Activated naive CD8-positive, alpha-beta T cell treated with anti-CD3 and anti-CD28 coated beads, Interleukin-2, amount 10 ng/mL, durations not matched to agents 7 days and 5 days (primary cell): ENCODE measurements at regions not wholly inside any gene's neighbourhood (a gene's known extent, or its start where the extent isn't known, plus 50 kb on each side); places are given as distances from the start of the nearest gene placed in this dataset.
"Not testable (repeated sequence)": the region's sequence is repeated elsewhere in the genome, so short reads cannot be mapped to it uniquely, and the experiment has no call there.

Source experiments
- ATAC-seq: fragments of 150-1000 bp; cut with Tn5 transposase; one replicate; pipeline ENCODE4 v1.10.0; 2021; ENCODE audit warnings: low read depth, moderate library complexity
- POLR2A ChIA-PET: fragments of 350-600 bp; sonication (Branson Sonifier 250); formaldehyde crosslinking; loops from one replicate; lab custom pipeline; 2021; ENCODE audit warnings: antibody characterized with exemption; lab: Charles Lee
- DNase-seq: peaks from one replicate; pipeline ENCODE4 v3.0.0; 2021
- H3K27ac Mint-ChIP-seq: one replicate; pipeline ENCODE4 v1.8.0; 2022; ENCODE audit warnings: mild to moderate bottlenecking, mixed read lengths
- H3K27me3 Mint-ChIP-seq: one replicate; pipeline ENCODE4 v1.8.0; 2022; ENCODE audit warnings: mild to moderate bottlenecking, moderate library complexity, mixed read lengths
- H3K36me3 Mint-ChIP-seq: one replicate; pipeline ENCODE4 v1.8.0; 2021; ENCODE audit warnings: mild to moderate bottlenecking, mixed read lengths
- H3K4me1 Mint-ChIP-seq: one replicate; pipeline ENCODE4 v1.8.0; 2021; ENCODE audit warnings: mixed read lengths
- H3K4me3 Mint-ChIP-seq: one replicate; pipeline ENCODE4 v1.8.0; 2022; ENCODE audit warnings: mild to moderate bottlenecking, moderate library complexity, mixed read lengths
- H3K9me3 Mint-ChIP-seq: one replicate; pipeline ENCODE4 v1.8.0; 2021; ENCODE audit warnings: mixed read lengths

- ATAC-seq: no peak
These were observed 227.0 kb downstream of the ADAMTS15 start for GRCh38 chr11:130675371-130675821.

GRCh38 chr11:130675917-130676316 lies 227.5 kb downstream of the ADAMTS15 start:
- POLR2A ChIA-PET: no interaction called here
- Mint-ChIP-seq H3K4me1 (no peaks in the 10 kb centered on the region), H3K27ac (no peak overlapping the region), H3K4me3 (no peak overlapping the region), H3K27me3 (peaks cover 1% of the 10 kb centered on the region), H3K36me3 (no peaks in the 10 kb centered on the region), H3K9me3 (peaks cover 9% of the 10 kb centered on the region)
- no peak for ATAC-seq
- no peak for DNase-seq

More at GRCh38 chr11:130675371-130675821, 227.0 kb downstream of the ADAMTS15 start:
- POLR2A ChIA-PET: no interaction called here
- Mint-ChIP-seq H3K27me3 (peaks cover 1% of the 10 kb centered on the region), H3K9me3 (peaks cover 9% of the 10 kb centered on the region), H3K27ac (no peak overlapping the region), H3K4me3 (no peak overlapping the region), H3K36me3 (no peaks in the 10 kb centered on the region), H3K4me1 (no peaks in the 10 kb centered on the region)
- no peak for DNase-seq

GRCh38 chr11:130677486-130678153 lies 229.2 kb downstream of the ADAMTS15 start:
- H3K27ac Mint-ChIP-seq: no peak overlapping the region
- H3K4me3 Mint-ChIP-seq: no peak overlapping the region
- ATAC-seq (no peak), DNase-seq (no peak)
- POLR2A ChIA-PET: no interaction called here
- H3K4me1 Mint-ChIP-seq: no peaks in the 10 kb centered on the region
- H3K9me3 Mint-ChIP-seq: peaks cover 9% of the 10 kb centered on the region
- peaks cover 1% of the 10 kb centered on the region for H3K27me3 Mint-ChIP-seq
- H3K36me3 Mint-ChIP-seq: no peaks in the 10 kb centered on the region

GRCh38 chr11:130679247-130679646 lies 230.8 kb downstream of the ADAMTS15 start:
- no peak for ATAC-seq
- Mint-ChIP-seq H3K9me3 (peaks cover 9% of the 10 kb centered on the region), H3K36me3 (no peaks in the 10 kb centered on the region), H3K4me1 (no peaks in the 10 kb centered on the region), H3K27ac (no peak overlapping the region), H3K27me3 (peaks cover 2% of the 10 kb centered on the region), H3K4me3 (no peak overlapping the region)
- DNase-seq: no peak
- POLR2A ChIA-PET: no interaction called here

GRCh38 chr11:130682471-130682870 lies 233.8 kb downstream of the SNX19 start:
- H3K9me3 Mint-ChIP-seq, H3K36me3 Mint-ChIP-seq, H3K4me3 Mint-ChIP-seq, POLR2A ChIA-PET, H3K4me1 Mint-ChIP-seq, H3K27ac Mint-ChIP-seq, DNase-seq, H3K27me3 Mint-ChIP-seq, ATAC-seq: not testable (repeated sequence)

GRCh38 chr11:130689222-130689908 lies 226.9 kb downstream of the SNX19 start:
- H3K4me3 Mint-ChIP-seq: no peak overlapping the region
- POLR2A ChIA-PET: no interaction called here
- H3K9me3 Mint-ChIP-seq: no peaks in the 10 kb centered on the region
- H3K36me3 Mint-ChIP-seq: no peaks in the 10 kb centered on the region
- H3K27ac Mint-ChIP-seq: no peak overlapping the region
- ATAC-seq (no peak), DNase-seq (no peak)
- H3K4me1 Mint-ChIP-seq: no peaks in the 10 kb centered on the region
- H3K27me3 Mint-ChIP-seq: peaks cover 4% of the 10 kb centered on the region

GRCh38 chr11:130691581-130691980 lies 224.7 kb downstream of the SNX19 start:
- POLR2A ChIA-PET: no interaction called here
- H3K9me3 Mint-ChIP-seq: no peaks in the 10 kb centered on the region
- no peak overlapping the region for H3K27ac Mint-ChIP-seq
- DNase-seq (no peak), ATAC-seq (no peak)
- no peaks in the 10 kb centered on the region for H3K36me3 Mint-ChIP-seq
- no peak overlapping the region for H3K4me3 Mint-ChIP-seq
- H3K4me1 Mint-ChIP-seq: no peaks in the 10 kb centered on the region
- no peaks in the 10 kb centered on the region for H3K27me3 Mint-ChIP-seq

- no peak overlapping the region for H3K4me3 Mint-ChIP-seq
- no peak for ATAC-seq
- POLR2A ChIA-PET: no interaction called here
- no peaks in the 10 kb centered on the region for H3K27me3 Mint-ChIP-seq
- H3K36me3 Mint-ChIP-seq: no peaks in the 10 kb centered on the region
- no peak overlapping the region for H3K27ac Mint-ChIP-seq
- no peaks in the 10 kb centered on the region for H3K9me3 Mint-ChIP-seq
- no peak for DNase-seq
- no peaks in the 10 kb centered on the region for H3K4me1 Mint-ChIP-seq
These were observed 224.1 kb downstream of the SNX19 start for GRCh38 chr11:130692220-130692619.

GRCh38 chr11:130693543-130693942 lies 222.7 kb downstream of the SNX19 start:
- no peaks in the 10 kb centered on the region for H3K9me3 Mint-ChIP-seq
- no peaks in the 10 kb centered on the region for H3K27me3 Mint-ChIP-seq
- no peak for ATAC-seq
- POLR2A ChIA-PET: no interaction called here
- H3K36me3 Mint-ChIP-seq: no peaks in the 10 kb centered on the region
- H3K4me3 Mint-ChIP-seq: no peak overlapping the region
- H3K27ac Mint-ChIP-seq: no peak overlapping the region
- no peak for DNase-seq
- no peaks in the 10 kb centered on the region for H3K4me1 Mint-ChIP-seq

GRCh38 chr11:130694488-130695045 lies 221.7 kb downstream of the SNX19 start:
- POLR2A ChIA-PET: no interaction called here
- DNase-seq (no peak), ATAC-seq (no peak)
- H3K27ac Mint-ChIP-seq: no peak overlapping the region
- no peaks in the 10 kb centered on the region for H3K36me3 Mint-ChIP-seq
- no peaks in the 10 kb centered on the region for H3K27me3 Mint-ChIP-seq
- H3K4me1 Mint-ChIP-seq: no peaks in the 10 kb centered on the region
- no peaks in the 10 kb centered on the region for H3K9me3 Mint-ChIP-seq
- H3K4me3 Mint-ChIP-seq: no peak overlapping the region

GRCh38 chr11:130698174-130698573 lies 218.1 kb downstream of the SNX19 start:
- Mint-ChIP-seq H3K27ac (no peak overlapping the region), H3K4me1 (no peaks in the 10 kb centered on the region), H3K36me3 (no peaks in the 10 kb centered on the region), H3K4me3 (no peak overlapping the region), H3K27me3 (no peaks in the 10 kb centered on the region), H3K9me3 (no peaks in the 10 kb centered on the region)
- POLR2A ChIA-PET: no interaction called here
- DNase-seq: no peak
- no peak for ATAC-seq

GRCh38 chr11:130699561-130699960 lies 216.7 kb downstream of the SNX19 start:
- Mint-ChIP-seq H3K4me1 (no peaks in the 10 kb centered on the region), H3K4me3 (no peak overlapping the region), H3K27ac (no peak overlapping the region), H3K36me3 (no peaks in the 10 kb centered on the region), H3K9me3 (no peaks in the 10 kb centered on the region), H3K27me3 (no peaks in the 10 kb centered on the region)
- no peak for ATAC-seq
- DNase-seq: no peak
- POLR2A ChIA-PET: no interaction called here

- no peak overlapping the region for H3K27ac Mint-ChIP-seq
- no peaks in the 10 kb centered on the region for H3K27me3 Mint-ChIP-seq
- no peaks in the 10 kb centered on the region for H3K9me3 Mint-ChIP-seq
- no peaks in the 10 kb centered on the region for H3K4me1 Mint-ChIP-seq
- H3K4me3 Mint-ChIP-seq: no peak overlapping the region
- DNase-seq (no peak), ATAC-seq (no peak)
- no peaks in the 10 kb centered on the region for H3K36me3 Mint-ChIP-seq
- POLR2A ChIA-PET: no interaction called here
These were observed 216.2 kb downstream of the SNX19 start for GRCh38 chr11:130700092-130700491.
